Neuronal stem cell (in vitro differentiated cells): ENCODE measurements at regions not wholly inside any gene's neighbourhood (a gene's known extent, or its start where the extent isn't known, plus 50 kb on each side); places are given as distances from the start of the nearest gene placed in this dataset.

Source experiments
- DNase-seq: peaks from one replicate; pipeline ENCODE4 v3.0.0-alpha.2; 2013; ENCODE audit warnings: low spot score
- H2AFZ ChIP-seq: one replicate; pipeline ENCODE4 v1.6.1; 2013; ENCODE audit warnings: mild to moderate bottlenecking, low read length, inconsistent platforms
- H2AK5ac ChIP-seq: 2 replicates; pipeline ENCODE4 v1.6.1; 2013; ENCODE audit warnings: low read depth, mild to moderate bottlenecking, inconsistent platforms, low read length, moderate library complexity, mixed read lengths
- H2BK120ac ChIP-seq: 2 replicates; pipeline ENCODE4 v1.6.1; 2013; ENCODE audit warnings: low read depth, mild to moderate bottlenecking, inconsistent platforms, low read length, moderate library complexity, mixed read lengths
- H2BK12ac ChIP-seq: one replicate; pipeline ENCODE4 v1.6.1; 2013; ENCODE audit warnings: low read length, inconsistent platforms
- H2BK15ac ChIP-seq: 2 replicates; pipeline ENCODE4 v1.6.1; 2013; ENCODE audit warnings: mild to moderate bottlenecking, low read length, inconsistent platforms, mixed read lengths
- H2BK5ac ChIP-seq: one replicate; pipeline ENCODE4 v1.6.1; 2013; ENCODE audit warnings: inconsistent platforms, mild to moderate bottlenecking, low read length, moderate library complexity
- H3K14ac ChIP-seq: one replicate; pipeline ENCODE4 v1.6.1; 2013; ENCODE audit warnings: low read length, inconsistent platforms
- H3K18ac ChIP-seq: 2 replicates; pipeline ENCODE4 v1.6.1; 2013; ENCODE audit warnings: low read length, inconsistent platforms
- H3K23ac ChIP-seq: 2 replicates; pipeline ENCODE4 v1.6.1; 2013; ENCODE audit warnings: low read depth, mild to moderate bottlenecking, mixed read lengths, low read length, inconsistent platforms; ENCODE audit not compliant: poor library complexity
- H3K27ac ChIP-seq: replicated peaks from 3 replicates; pipeline ENCODE4 v1.5.1; 2013; ENCODE audit warnings: low read length, inconsistent platforms
- H3K27me3 ChIP-seq, 3 experiments: 2 replicates each; pipeline ENCODE4 v1.6.1; 2013; ENCODE audit warnings: low read length in 3 of 3, mild to moderate bottlenecking in 2 of 3, inconsistent platforms in 1 of 3, low read depth in 1 of 3, mixed read lengths in 1 of 3, moderate library complexity in 1 of 3; ENCODE audit not compliant: control insufficient read depth in 3 of 3, insufficient read depth in 3 of 3
- H3K36me3 ChIP-seq, 2 donors: replicated peaks in 1 of 2; 2 replicates each; pipeline ENCODE4 v1.6.1; 2013; ENCODE audit warnings: low read length in 2 of 2; ENCODE audit not compliant: control insufficient read depth in 2 of 2, insufficient read depth in 2 of 2
- H3K4ac ChIP-seq: 2 replicates; pipeline ENCODE4 v1.6.1; 2013; ENCODE audit warnings: inconsistent platforms, mild to moderate bottlenecking, low read length, moderate library complexity
- H3K4me1 ChIP-seq, 2 donors: 1 replicate in 1 of 2; 2 replicates in 1 of 2; pipeline ENCODE4 v1.6.1; 2013; ENCODE audit warnings: low read length in 2 of 2, low read depth in 1 of 2; ENCODE audit not compliant: control insufficient read depth in 2 of 2, insufficient read depth in 1 of 2
- H3K4me2 ChIP-seq: one replicate; pipeline ENCODE4 v1.6.1; 2013; ENCODE audit warnings: mild to moderate bottlenecking, low read length, inconsistent platforms; ENCODE audit not compliant: insufficient read depth, poor library complexity, severe bottlenecking
- H3K4me3 ChIP-seq, 2 donors: 2 replicates each; pipeline ENCODE4 v1.5.1; 2013; ENCODE audit warnings: low read length in 2 of 2, mild to moderate bottlenecking in 2 of 2, inconsistent platforms in 1 of 2, moderate library complexity in 1 of 2
- H3K79me1 ChIP-seq: one replicate; pipeline ENCODE4 v1.6.1; 2013; ENCODE audit warnings: low read depth, mild to moderate bottlenecking, inconsistent platforms, low read length, moderate library complexity
- H3K9ac ChIP-seq: one replicate; pipeline ENCODE4 v1.6.1; 2013; ENCODE audit warnings: mild to moderate bottlenecking, low read depth, low read length, inconsistent platforms; ENCODE audit not compliant: poor library complexity
- H3K9me3 ChIP-seq, 2 donors: replicated peaks in 1 of 2; 2 replicates each; pipeline versions ENCODE3 to v1.6.1; 2013; ENCODE audit warnings: low read length in 2 of 2, mild to moderate bottlenecking in 2 of 2, inconsistent platforms in 1 of 2, low read depth in 1 of 2, mixed read lengths in 1 of 2, moderate library complexity in 1 of 2; ENCODE audit not compliant: control insufficient read depth in 2 of 2, insufficient read depth in 1 of 2
- H4K8ac ChIP-seq: one replicate; pipeline ENCODE4 v1.6.1; 2013; ENCODE audit warnings: low read depth, mild to moderate bottlenecking, inconsistent platforms, low read length, moderate library complexity
- H4K91ac ChIP-seq: one replicate; pipeline ENCODE4 v1.6.1; 2013; ENCODE audit warnings: low read length, low read depth, mild to moderate bottlenecking, inconsistent platforms; ENCODE audit not compliant: poor library complexity
- WGBS, 2 donors: extraction: QIAGEN DNeasy Blood & Tissue Kit; methylation state at CpG; one replicate each; pipeline ENCODE4 v1.1.7; 2013; ENCODE audit warnings: missing lambda C conversion rate in 2 of 2, mixed read lengths in 1 of 2; ENCODE audit not compliant: insufficient read length in 2 of 2, insufficient replicate concordance in 1 of 2; ENCODE audit errors: extremely low coverage in 2 of 2; 5-methylcytosine and 5-hydroxymethylcytosine counted together

GRCh38 chr5:8474569-8474930 is 605.6 kb downstream of the MTRR start:
- no peaks in the 10 kb centered on the region for H3K79me1 ChIP-seq
- H3K27ac ChIP-seq = no peak overlapping the region
- H2BK5ac ChIP-seq = no peak overlapping the region
- H2AK5ac ChIP-seq = no peak overlapping the region
- no peaks in the 10 kb centered on the region for H3K4me1 ChIP-seq
- no peaks in the 10 kb centered on the region for H3K27me3 ChIP-seq
- no peaks in the 10 kb centered on the region for H3K36me3 ChIP-seq
- H3K4me3 ChIP-seq = no peak overlapping the region
- H2BK12ac ChIP-seq = no peak overlapping the region
- no peak overlapping the region for H3K9ac ChIP-seq
- no peak overlapping the region for H2BK120ac ChIP-seq
- no peak overlapping the region for H3K18ac ChIP-seq
- no peak overlapping the region for H4K91ac ChIP-seq
- no peak overlapping the region for H3K4me2 ChIP-seq
- no peak overlapping the region for H2BK15ac ChIP-seq
- H2AFZ ChIP-seq = no peak overlapping the region
- no CpG with 5 or more reads among the region's 1 CpG for WGBS, 2 donors
- peaks cover 0 to 9% of the 10 kb centered on the region in 2 donors for H3K9me3 ChIP-seq
- no peak overlapping the region for H3K4ac ChIP-seq
- no peak for DNase-seq
- no peak overlapping the region for H4K8ac ChIP-seq
- no peak overlapping the region for H3K14ac ChIP-seq
- H3K23ac ChIP-seq = no peak overlapping the region

- Histone ChIP-seq H2BK120ac (no peak overlapping the region), H4K91ac (no peak overlapping the region), H3K27ac (no peak overlapping the region), H3K4me3 (no peak overlapping the region), H4K8ac (no peak overlapping the region), H3K14ac (no peak overlapping the region), H2BK5ac (no peak overlapping the region), H3K4me1 (no peaks in the 10 kb centered on the region), H2AFZ (no peak overlapping the region), H3K4ac (no peak overlapping the region), H2AK5ac (no peak overlapping the region), H3K4me2 (no peak overlapping the region), H3K9me3 (peaks cover 0 to 1% of the 10 kb centered on the region in 2 donors), H2BK15ac (no peak overlapping the region), H3K18ac (no peak overlapping the region), H2BK12ac (no peak overlapping the region), H3K9ac (no peak overlapping the region), H3K23ac (no peak overlapping the region), H3K27me3 (no peaks in the 10 kb centered on the region), H3K79me1 (no peaks in the 10 kb centered on the region), H3K36me3 (no peaks in the 10 kb centered on the region)
- no CpG with 5 or more reads among the region's 2 CpGs for WGBS, 2 donors
- no peak for DNase-seq
Measured at GRCh38 chr5:8478326-8478725, 609.4 kb downstream of the MTRR start.

- Histone ChIP-seq H3K18ac (no peak overlapping the region), H3K4me1 (no peaks in the 10 kb centered on the region), H3K4me3 (no peak overlapping the region), H2BK5ac (no peak overlapping the region), H2BK15ac (no peak overlapping the region), H3K4me2 (no peak overlapping the region), H3K36me3 (no peaks in the 10 kb centered on the region), H4K8ac (no peak overlapping the region), H2AFZ (no peak overlapping the region), H3K79me1 (no peaks in the 10 kb centered on the region), H2AK5ac (no peak overlapping the region), H2BK12ac (no peak overlapping the region), H2BK120ac (no peak overlapping the region), H3K27ac (no peak overlapping the region), H3K4ac (no peak overlapping the region), H3K9me3 (no peaks in the 10 kb centered on the region), H4K91ac (no peak overlapping the region), H3K23ac (no peak overlapping the region), H3K14ac (no peak overlapping the region), H3K27me3 (no peaks in the 10 kb centered on the region), H3K9ac (no peak overlapping the region)
- no peak for DNase-seq
- no CpG with 5 or more reads among the region's 2 CpGs for WGBS, 2 donors
Measured at GRCh38 chr5:8481007-8481406, 612.1 kb downstream of the MTRR start.

GRCh38 chr5:8491254-8491653 is 622.3 kb downstream of the MTRR start:
- no peak overlapping the region for H3K14ac ChIP-seq
- no peak overlapping the region for H2BK15ac ChIP-seq
- H3K79me1 ChIP-seq = no peaks in the 10 kb centered on the region
- H3K36me3 ChIP-seq = no peaks in the 10 kb centered on the region
- no peaks in the 10 kb centered on the region for H3K27me3 ChIP-seq
- H3K4me2 ChIP-seq = no peak overlapping the region
- no peak overlapping the region for H3K9ac ChIP-seq
- H4K91ac ChIP-seq = no peak overlapping the region
- H3K18ac ChIP-seq = no peak overlapping the region
- no peak overlapping the region for H2BK120ac ChIP-seq
- H2AFZ ChIP-seq = no peak overlapping the region
- DNase-seq = no peak
- peaks cover 0 to 4% of the 10 kb centered on the region in 2 donors for H3K9me3 ChIP-seq
- no peak overlapping the region for H3K4me3 ChIP-seq
- H3K4me1 ChIP-seq = no peaks in the 10 kb centered on the region
- no peak overlapping the region for H3K4ac ChIP-seq
- H3K23ac ChIP-seq = no peak overlapping the region
- no peak overlapping the region for H2AK5ac ChIP-seq
- no peak overlapping the region for H2BK12ac ChIP-seq
- no peak overlapping the region for H3K27ac ChIP-seq
- no peak overlapping the region for H4K8ac ChIP-seq
- H2BK5ac ChIP-seq = no peak overlapping the region
